Astrocyte (in vitro differentiated cells and primary cell): ENCODE measurements at regions not wholly inside any gene's neighbourhood (a gene's known extent, or its start where the extent isn't known, plus 50 kb on each side); places are given as distances from the start of the nearest gene placed in this dataset.
"Not testable (repeated sequence)": the region's sequence is repeated elsewhere in the genome, so short reads cannot be mapped to it uniquely, and the experiment has no call there.

Experiments
- DNase-seq: peaks from one replicate; pipeline ENCODE4 v3.0.0-alpha.2; 2010; ENCODE audit warnings: low read depth
- FAIRE-seq: peaks from 2 replicates; lab custom pipeline; 2011; peaks lifted over from hg19 to GRCh38; lab: Jason Lieb, UNC
- H2AFZ ChIP-seq: 2 replicates; pipeline ENCODE4 v1.6.0; 2012; ENCODE audit warnings: low read depth, low read length, inconsistent platforms
- H3K27ac ChIP-seq: 2 replicates; pipeline ENCODE4 v1.5.1; 2011; ENCODE audit warnings: low read depth, low read length, inconsistent platforms
- H3K27me3 ChIP-seq: 2 replicates; pipeline ENCODE4 v1.6.0; 2011; ENCODE audit warnings: low read length, inconsistent platforms; ENCODE audit not compliant: insufficient read depth
- H3K36me3 ChIP-seq: 2 replicates; pipeline ENCODE4 v1.5.1; 2011; ENCODE audit warnings: low read length, inconsistent platforms; ENCODE audit not compliant: insufficient read depth
- H3K4me1 ChIP-seq: 2 replicates; pipeline ENCODE4 v1.5.1; 2011; ENCODE audit warnings: low read length, inconsistent platforms; ENCODE audit not compliant: insufficient read depth
- H3K4me2 ChIP-seq: 2 replicates; pipeline ENCODE4 v1.6.0; 2012; ENCODE audit warnings: low read length, inconsistent platforms
- H3K4me3 ChIP-seq: 2 replicates; pipeline ENCODE4 v1.5.1; 2011; ENCODE audit warnings: low read depth, mild to moderate bottlenecking, low read length, inconsistent platforms; ENCODE audit not compliant: insufficient read depth
- H3K79me2 ChIP-seq: 2 replicates; pipeline ENCODE4 v1.6.0; 2012; ENCODE audit warnings: mild to moderate bottlenecking, low read length, inconsistent platforms; ENCODE audit not compliant: insufficient read depth
- H3K9ac ChIP-seq: 2 replicates; pipeline ENCODE4 v1.6.0; 2012; ENCODE audit warnings: mild to moderate bottlenecking, low read length, inconsistent platforms
- H3K9me3 ChIP-seq: 2 replicates; pipeline ENCODE4 v1.5.1; 2012; ENCODE audit warnings: low read depth, mild to moderate bottlenecking, low read length, inconsistent platforms; ENCODE audit not compliant: insufficient read depth
- H4K20me1 ChIP-seq: 2 replicates; pipeline ENCODE4 v1.6.0; 2012; ENCODE audit warnings: low read length, inconsistent platforms; ENCODE audit not compliant: insufficient read depth
- H3K27ac Mint-ChIP-seq: one replicate; pipeline ENCODE4 v1.8.0; 2021; ENCODE audit warnings: mild to moderate bottlenecking, mixed read lengths; ENCODE audit not compliant: unreplicated experiment
- H3K27me3 Mint-ChIP-seq: one replicate; pipeline ENCODE4 v1.8.0; 2021; ENCODE audit warnings: low read depth, mixed read lengths; ENCODE audit not compliant: unreplicated experiment
- H3K36me3 Mint-ChIP-seq: one replicate; pipeline ENCODE4 v1.8.0; 2021; ENCODE audit warnings: low read depth, mixed read lengths; ENCODE audit not compliant: unreplicated experiment
- H3K4me1 Mint-ChIP-seq: one replicate; pipeline ENCODE4 v1.8.0; 2021; ENCODE audit warnings: low read depth, mixed read lengths; ENCODE audit not compliant: unreplicated experiment
- H3K4me3 Mint-ChIP-seq: one replicate; pipeline ENCODE4 v1.8.0; 2021; ENCODE audit warnings: mild to moderate bottlenecking, moderate library complexity, mixed read lengths; ENCODE audit not compliant: unreplicated experiment
- H3K9me3 Mint-ChIP-seq: one replicate; pipeline ENCODE4 v1.8.0; 2021; ENCODE audit warnings: mild to moderate bottlenecking, mixed read lengths; ENCODE audit not compliant: unreplicated experiment

- not testable (repeated sequence) for H3K36me3 ChIP-seq, H3K4me3 Mint-ChIP-seq, H3K9ac ChIP-seq, H3K27ac ChIP-seq, H3K9me3 ChIP-seq, H3K9me3 Mint-ChIP-seq, H3K27me3 ChIP-seq, H3K27me3 Mint-ChIP-seq, DNase-seq, H3K4me1 Mint-ChIP-seq, H3K36me3 Mint-ChIP-seq, H3K4me3 ChIP-seq, H3K4me2 ChIP-seq, H3K4me1 ChIP-seq, H2AFZ ChIP-seq, H4K20me1 ChIP-seq, FAIRE-seq, H3K27ac Mint-ChIP-seq, H3K79me2 ChIP-seq
Observed at GRCh38 chr7:56823872-56824635, 308.2 kb downstream of the ZNF479 start.

GRCh38 chr7:56823231-56823630 is 309.0 kb downstream of the ZNF479 start:
- not testable (repeated sequence) for H3K9me3 ChIP-seq, FAIRE-seq, H4K20me1 ChIP-seq, H3K4me3 Mint-ChIP-seq, H3K4me1 Mint-ChIP-seq, H3K9ac ChIP-seq, H3K27me3 Mint-ChIP-seq, H2AFZ ChIP-seq, H3K27ac ChIP-seq, H3K4me1 ChIP-seq, H3K36me3 ChIP-seq, H3K36me3 Mint-ChIP-seq, DNase-seq, H3K27ac Mint-ChIP-seq, H3K27me3 ChIP-seq, H3K79me2 ChIP-seq, H3K4me2 ChIP-seq, H3K4me3 ChIP-seq, H3K9me3 Mint-ChIP-seq

- H3K27me3 Mint-ChIP-seq, H3K27me3 ChIP-seq, H3K36me3 Mint-ChIP-seq, FAIRE-seq, DNase-seq, H3K9me3 Mint-ChIP-seq, H4K20me1 ChIP-seq, H3K9ac ChIP-seq, H3K27ac Mint-ChIP-seq, H3K9me3 ChIP-seq, H3K4me2 ChIP-seq, H3K27ac ChIP-seq, H3K4me1 ChIP-seq, H3K4me3 ChIP-seq, H3K79me2 ChIP-seq, H3K4me3 Mint-ChIP-seq, H2AFZ ChIP-seq, H3K4me1 Mint-ChIP-seq, H3K36me3 ChIP-seq: not testable (repeated sequence)
Observed at GRCh38 chr7:56822153-56822552, 310.1 kb downstream of the ZNF479 start.

- H3K4me1 ChIP-seq, H3K4me3 Mint-ChIP-seq, H3K36me3 Mint-ChIP-seq, H3K4me1 Mint-ChIP-seq, H3K27ac ChIP-seq, FAIRE-seq, H3K4me3 ChIP-seq, H3K9me3 Mint-ChIP-seq, H3K79me2 ChIP-seq, DNase-seq, H3K36me3 ChIP-seq, H3K27ac Mint-ChIP-seq, H2AFZ ChIP-seq, H3K9ac ChIP-seq, H3K27me3 Mint-ChIP-seq, H3K27me3 ChIP-seq, H3K9me3 ChIP-seq, H3K4me2 ChIP-seq, H4K20me1 ChIP-seq: not testable (repeated sequence)
Observed at GRCh38 chr7:56821561-56821960, 310.7 kb downstream of the ZNF479 start.

- H3K4me3 ChIP-seq, H3K27ac ChIP-seq, H3K4me1 ChIP-seq, H3K36me3 Mint-ChIP-seq, H3K4me3 Mint-ChIP-seq, H3K79me2 ChIP-seq, H3K27me3 Mint-ChIP-seq, DNase-seq, FAIRE-seq, H3K9me3 Mint-ChIP-seq, H3K9me3 ChIP-seq, H3K27ac Mint-ChIP-seq, H2AFZ ChIP-seq, H3K4me2 ChIP-seq, H4K20me1 ChIP-seq, H3K27me3 ChIP-seq, H3K9ac ChIP-seq, H3K4me1 Mint-ChIP-seq, H3K36me3 ChIP-seq: not testable (repeated sequence)
Observed at GRCh38 chr7:56818261-56818660, 314.0 kb downstream of the ZNF479 start.

- not testable (repeated sequence) for H3K4me1 Mint-ChIP-seq, H2AFZ ChIP-seq, H3K4me1 ChIP-seq, H3K4me2 ChIP-seq, H3K27me3 ChIP-seq, H3K27me3 Mint-ChIP-seq, H3K79me2 ChIP-seq, H3K27ac ChIP-seq, H3K9me3 ChIP-seq, H3K9me3 Mint-ChIP-seq, H3K36me3 ChIP-seq, H3K4me3 Mint-ChIP-seq, H3K36me3 Mint-ChIP-seq, DNase-seq, FAIRE-seq, H4K20me1 ChIP-seq, H3K9ac ChIP-seq, H3K4me3 ChIP-seq, H3K27ac Mint-ChIP-seq
Observed at GRCh38 chr7:56814911-56815310, 317.3 kb downstream of the ZNF479 start.
